B cell (primary cell): ENCODE measurements at regions not wholly inside any gene's neighbourhood (a gene's known extent, or its start where the extent isn't known, plus 50 kb on each side); places are given as distances from the start of the nearest gene placed in this dataset.

ENCODE experiments used
- ATAC-seq: fragments of 200-7000 bp; cut with Tn5 transposase; one replicate; pipeline ENCODE4 v1.10.0; 2021; ENCODE audit warnings: low read depth, mild to moderate bottlenecking, moderate number of reproducible peaks, moderate library complexity
- CTCF ChIA-PET: fragments of 350-600 bp; sonication (Branson Sonifier 250); formaldehyde crosslinking; loops from one replicate; lab custom pipeline; 2021; ENCODE audit warnings: antibody characterized with exemption, inconsistent platforms; lab: Charles Lee
- POLR2A ChIA-PET: fragments of 350-600 bp; sonication (Branson Sonifier 250); formaldehyde crosslinking; loops from one replicate; lab custom pipeline; 2021; ENCODE audit warnings: antibody characterized with exemption; lab: Charles Lee
- DNase-seq: peaks from one replicate; pipeline ENCODE4 v3.0.0; 2013
- H2AFZ ChIP-seq: 2 replicates; pipeline ENCODE4 v1.6.1; 2012; ENCODE audit warnings: mild to moderate bottlenecking, low read depth, low read length; ENCODE audit not compliant: insufficient read depth, poor library complexity, severe bottlenecking
- H3K27ac ChIP-seq, 2 donors: 1 replicate in 1 of 2; 2 replicates in 1 of 2; pipeline ENCODE4 v1.5.1; 2012 to 2013; ENCODE audit warnings: low read length in 2 of 2, mild to moderate bottlenecking in 2 of 2, moderate library complexity in 1 of 2
- H3K27me3 ChIP-seq, 4 experiments: fragments of 200-600 bp in 1 of 4; sonication (generic) in 1 of 4; replicated peaks in 1 of 4; 1 replicate in 2 of 4; 2 replicates in 2 of 4; pipeline versions ENCODE4 v1.6.1 to v1.7.0; 2013 to 2016; ENCODE audit warnings: low read length in 3 of 4, mild to moderate bottlenecking in 2 of 4, mixed read lengths in 1 of 4, moderate library complexity in 1 of 4; ENCODE audit not compliant: insufficient read depth in 4 of 4, control insufficient read depth in 3 of 4; ENCODE audit errors: control extremely low read depth in 1 of 4
- H3K36me3 ChIP-seq, 2 experiments: replicated peaks in 1 of 2; 1 replicate in 1 of 2; 2 replicates in 1 of 2; pipeline versions ENCODE4 v1.6.1 to v1.7.1; 2013; ENCODE audit warnings: low read length in 1 of 2; ENCODE audit not compliant: insufficient read depth in 2 of 2, control insufficient read depth in 1 of 2; ENCODE audit errors: control extremely low read depth in 1 of 2, extremely low read depth in 1 of 2
- H3K4me1 ChIP-seq, 2 donors: fragments of 200-600 bp in 1 of 2; sonication (generic) in 1 of 2; 1 replicate in 1 of 2; 2 replicates in 1 of 2; pipeline versions ENCODE4 v1.5.1 to v1.6.1; 2013 to 2017; ENCODE audit warnings: low read length in 2 of 2; ENCODE audit not compliant: control insufficient read depth in 2 of 2, insufficient read depth in 2 of 2
- H3K4me2 ChIP-seq: replicated peaks from 2 replicates; pipeline ENCODE3; 2012; ENCODE audit warnings: mild to moderate bottlenecking, low read depth, low read length; ENCODE audit not compliant: poor library complexity, severe bottlenecking
- H3K4me3 ChIP-seq, 5 experiments: fragments of 200-600 bp in 1 of 5; sonication (generic) in 1 of 5; 1 replicate in 3 of 5; 2 replicates in 2 of 5; pipeline versions ENCODE4 v1.5.1 to v1.7.0; 2011 to 2016; ENCODE audit warnings: low read length in 4 of 5, mild to moderate bottlenecking in 4 of 5, low read depth in 2 of 5, control low read depth in 1 of 5, moderate library complexity in 1 of 5; ENCODE audit not compliant: insufficient read depth in 1 of 5; ENCODE audit errors: control extremely low read depth in 1 of 5, extremely low read depth in 1 of 5
- H3K79me2 ChIP-seq: fragments of 200-600 bp; sonication (generic); one replicate; pipeline ENCODE4 v1.6.0; 2016; ENCODE audit warnings: low read length; ENCODE audit not compliant: control insufficient read depth, insufficient read depth
- H3K9ac ChIP-seq: fragments of 200-600 bp; sonication (generic); 2 replicates; pipeline ENCODE4 v1.6.1; 2017; ENCODE audit warnings: mild to moderate bottlenecking, low read length, moderate library complexity
- H3K9me3 ChIP-seq, 3 donors: one replicate each; pipeline versions ENCODE4 v1.6.1 to v1.7.1; 2013; ENCODE audit warnings: low read length in 2 of 3; ENCODE audit not compliant: control insufficient read depth in 2 of 3, insufficient read depth in 1 of 3; ENCODE audit errors: control extremely low read depth in 1 of 3
- H4K20me1 ChIP-seq: 2 replicates; pipeline ENCODE4 v1.6.0; 2012; ENCODE audit warnings: mild to moderate bottlenecking, low read length; ENCODE audit not compliant: insufficient read depth, control insufficient read depth, poor library complexity, severe bottlenecking
- H3K27ac Mint-ChIP-seq: one replicate; pipeline ENCODE4 v1.8.0; 2021; ENCODE audit warnings: mixed read lengths
- H3K27me3 Mint-ChIP-seq: one replicate; pipeline ENCODE4 v1.8.0; 2021; ENCODE audit warnings: mixed read lengths
- H3K4me1 Mint-ChIP-seq: one replicate; pipeline ENCODE4 v1.8.0; 2021; ENCODE audit warnings: mixed read lengths
- H3K4me3 Mint-ChIP-seq: one replicate; pipeline ENCODE4 v1.8.0; 2021; ENCODE audit warnings: mixed read lengths
- H3K9me3 Mint-ChIP-seq: one replicate; pipeline ENCODE4 v1.8.0; 2022; ENCODE audit warnings: mixed read lengths; ENCODE audit not compliant: insufficient read depth
- EZH2 ChIP-seq: IDR thresholded peaks from 2 replicates; pipeline ENCODE4 v1.6.1; 2012; ENCODE audit warnings: borderline replicate concordance, low read depth, mild to moderate bottlenecking, moderate library complexity, low read length; ENCODE audit not compliant: insufficient read depth, poor library complexity, severe bottlenecking
- WGBS: methylation state at CpG from one replicate; pipeline ENCODE4 v1.1.5; 2013; ENCODE audit warnings: missing lambda C conversion rate; ENCODE audit not compliant: insufficient coverage; 5-methylcytosine and 5-hydroxymethylcytosine counted together
- intact Hi-C: fragments of 100-400 bp; cut with micrococcal nuclease; formaldehyde crosslinking; loops from one replicate; pipeline ENCODE4 v1.10.0; 2022
- TF ChIP-seq, protein P1 (sequence below): fragments of 200-600 bp; IDR thresholded peaks from one replicate; pipeline ENCODE4 v1.8.0; 2022; ENCODE audit warnings: antibody characterized with exemption, mild to moderate bottlenecking

DNA sequence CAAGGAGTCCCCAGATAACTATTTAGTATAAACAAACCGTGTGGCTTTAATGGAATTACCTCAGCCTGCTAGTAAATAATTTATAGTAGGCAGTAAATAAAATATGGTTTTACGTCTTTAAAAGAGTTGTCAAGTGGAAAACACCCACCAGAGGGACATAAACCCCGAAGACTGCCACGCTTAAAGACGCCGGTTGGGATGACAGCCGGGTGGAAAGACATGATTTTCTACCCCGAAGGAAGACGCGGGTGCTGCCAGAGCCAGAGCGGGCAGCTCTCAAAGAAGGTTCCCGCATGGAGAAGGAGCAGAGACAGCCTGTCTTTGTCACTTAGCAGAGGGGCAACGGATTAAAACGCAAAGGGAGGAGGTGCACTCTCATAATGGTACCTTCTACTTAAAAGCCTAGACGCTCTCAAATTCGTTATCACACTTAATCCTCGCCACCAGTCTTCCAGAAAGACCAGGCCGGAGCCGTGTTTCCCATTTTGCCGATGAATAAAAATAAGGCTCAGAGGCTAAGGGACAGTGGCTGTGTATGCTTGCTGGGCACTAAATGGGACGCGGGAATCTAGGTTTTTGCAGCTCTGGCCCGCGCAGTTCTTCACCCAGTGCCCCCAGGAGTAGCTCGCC is 140.5 kb upstream of the ZIC3 start:
- ChIA-PET POLR2A (no interaction called here), CTCF (no interaction called here)
- Histone ChIP-seq H3K27me3 (peaks cover 0 to 39% (median 15%) of the 10 kb centered on the region in 4 experiments), H3K4me3 (no peak overlapping the region), H3K4me1 (peaks cover 11 to 17% of the 10 kb centered on the region in 2 donors), H3K27ac (no peak overlapping the region), H3K9me3 (peaks cover 0 to 22% (median 0%) of the 10 kb centered on the region in 3 donors), H4K20me1 (no peaks in the 10 kb centered on the region), H3K4me2 (no peak overlapping the region), H3K79me2 (no peaks in the 10 kb centered on the region), H3K9ac (no peak overlapping the region), H3K36me3 (no peaks in the 10 kb centered on the region), H2AFZ (no peak overlapping the region)
- H3K4me3 Mint-ChIP-seq, result no peak overlapping the region
- H3K9me3 Mint-ChIP-seq, result no peaks in the 10 kb centered on the region
- peaks cover 32% of the 10 kb centered on the region for H3K27me3 Mint-ChIP-seq
- no peak for DNase-seq
- peaks cover 10% of the 10 kb centered on the region for H3K4me1 Mint-ChIP-seq
- H3K27ac Mint-ChIP-seq, result no peak overlapping the region
- TF ChIP-seq, protein P1, sequence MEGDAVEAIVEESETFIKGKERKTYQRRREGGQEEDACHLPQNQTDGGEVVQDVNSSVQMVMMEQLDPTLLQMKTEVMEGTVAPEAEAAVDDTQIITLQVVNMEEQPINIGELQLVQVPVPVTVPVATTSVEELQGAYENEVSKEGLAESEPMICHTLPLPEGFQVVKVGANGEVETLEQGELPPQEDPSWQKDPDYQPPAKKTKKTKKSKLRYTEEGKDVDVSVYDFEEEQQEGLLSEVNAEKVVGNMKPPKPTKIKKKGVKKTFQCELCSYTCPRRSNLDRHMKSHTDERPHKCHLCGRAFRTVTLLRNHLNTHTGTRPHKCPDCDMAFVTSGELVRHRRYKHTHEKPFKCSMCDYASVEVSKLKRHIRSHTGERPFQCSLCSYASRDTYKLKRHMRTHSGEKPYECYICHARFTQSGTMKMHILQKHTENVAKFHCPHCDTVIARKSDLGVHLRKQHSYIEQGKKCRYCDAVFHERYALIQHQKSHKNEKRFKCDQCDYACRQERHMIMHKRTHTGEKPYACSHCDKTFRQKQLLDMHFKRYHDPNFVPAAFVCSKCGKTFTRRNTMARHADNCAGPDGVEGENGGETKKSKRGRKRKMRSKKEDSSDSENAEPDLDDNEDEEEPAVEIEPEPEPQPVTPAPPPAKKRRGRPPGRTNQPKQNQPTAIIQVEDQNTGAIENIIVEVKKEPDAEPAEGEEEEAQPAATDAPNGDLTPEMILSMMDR, result no peak
- TF ChIP-seq EZH2, result no peak
- 40% methylated on average over 1 of the region's 25 CpGs for WGBS
- intact Hi-C loops, result no loop called here
- no peak for ATAC-seq

DNA sequence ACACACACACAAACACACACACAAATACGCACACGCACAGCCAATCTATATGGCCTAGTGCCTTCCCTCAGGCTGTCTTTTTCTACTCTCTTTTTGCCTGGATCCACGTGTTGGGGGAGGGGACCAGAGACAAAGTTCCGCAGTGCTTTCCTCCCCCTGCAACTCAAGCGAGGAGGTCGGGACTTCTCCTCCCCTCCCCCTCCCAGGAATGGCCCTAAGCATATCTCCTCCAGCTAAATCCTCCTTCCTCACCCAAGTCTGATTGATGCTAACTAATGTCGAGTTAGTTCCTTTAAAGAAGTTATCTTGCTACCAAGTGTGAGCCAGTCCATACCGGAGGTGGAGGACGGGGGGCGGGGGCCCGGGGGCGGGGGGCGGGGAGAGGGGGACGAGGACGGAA is 141.2 kb upstream of the ZIC3 start:
- no peaks in the 10 kb centered on the region for H4K20me1 ChIP-seq
- H3K27ac ChIP-seq, result no peak overlapping the region
- peaks cover 11 to 17% of the 10 kb centered on the region in 2 donors for H3K4me1 ChIP-seq
- no peaks in the 10 kb centered on the region for H3K36me3 ChIP-seq
- intact Hi-C loops, result no loop called here
- H3K4me3 ChIP-seq, result no peak overlapping the region
- ATAC-seq (no peak), DNase-seq (no peak)
- H3K9me3 ChIP-seq, result peaks cover 0 to 22% (median 0%) of the 10 kb centered on the region in 3 donors
- no peak overlapping the region for H2AFZ ChIP-seq
- peaks cover 10% of the 10 kb centered on the region for H3K4me1 Mint-ChIP-seq
- POLR2A ChIA-PET, result no interaction called here
- TF ChIP-seq, protein P1, result no peak
- no peak for TF ChIP-seq EZH2
- H3K27ac Mint-ChIP-seq, result no peak overlapping the region
- CTCF ChIA-PET, result no interaction called here
- peaks cover 0 to 39% (median 14%) of the 10 kb centered on the region in 4 experiments for H3K27me3 ChIP-seq
- H3K27me3 Mint-ChIP-seq, result peaks cover 32% of the 10 kb centered on the region
- H3K4me3 Mint-ChIP-seq, result no peak overlapping the region
- H3K4me2 ChIP-seq, result no peak overlapping the region
- WGBS, result no CpG with 5 or more reads among the region's 15 CpGs
- no peaks in the 10 kb centered on the region for H3K9me3 Mint-ChIP-seq
- H3K79me2 ChIP-seq, result no peaks in the 10 kb centered on the region
- H3K9ac ChIP-seq, result no peak overlapping the region
